ENCODE measurements at regions not wholly inside any gene's neighbourhood (a gene's known extent, or its start where the extent isn't known, plus 50 kb on each side); places are given as distances from the start of the nearest gene placed in this dataset.

GRCh38 chr16:64638766-64639165, 483.1 kb downstream of the CDH11 start:
- DNase-seq, result no peak

- DNase-seq, result no peak
Measured at GRCh38 chr16:64629622-64630021, 492.2 kb downstream of the CDH11 start.

GRCh38 chr16:64627781-64628180, 494.1 kb downstream of the CDH11 start:
- peak; percentile 39 for DNase-seq

- DNase-seq, result peak; percentile 56
Measured at GRCh38 chr16:64627288-64627687, 494.6 kb downstream of the CDH11 start.

- peak; percentile 71 for DNase-seq
Measured at GRCh38 chr16:64626776-64627175, 495.1 kb downstream of the CDH11 start.

- no peak for DNase-seq
Measured at GRCh38 chr16:64621616-64622015, 500.2 kb downstream of the CDH11 start.

- DNase-seq, result no peak
Measured at GRCh38 chr16:64617836-64618476, 503.9 kb downstream of the CDH11 start.

GRCh38 chr16:64615630-64616280, 506.1 kb downstream of the CDH11 start:
- DNase-seq, result peak; percentile 97

- DNase-seq, result no peak
Measured at GRCh38 chr16:64596196-64596595, 525.7 kb downstream of the CDH11 start.

GRCh38 chr16:64590513-64590912, 531.4 kb downstream of the CDH11 start:
- no peak for DNase-seq

GRCh38 chr16:64589836-64590235, 532.0 kb downstream of the CDH11 start:
- no peak for DNase-seq

- DNase-seq, result no peak
Measured at GRCh38 chr16:64586781-64587180, 535.1 kb downstream of the CDH11 start.

- DNase-seq, result no peak
Measured at GRCh38 chr16:64585367-64585766, 536.5 kb downstream of the CDH11 start.

GRCh38 chr16:64580558-64580957, 541.3 kb downstream of the CDH11 start:
- no peak for DNase-seq

- no peak for DNase-seq
Measured at GRCh38 chr16:64579712-64580111, 542.2 kb downstream of the CDH11 start.

GRCh38 chr16:64545768-64546167, 576.1 kb downstream of the CDH11 start:
- DNase-seq, result no peak

GRCh38 chr16:64544859-64545258, 577.0 kb downstream of the CDH11 start:
- no peak for DNase-seq

- peak; percentile 76 for DNase-seq
Measured at GRCh38 chr16:64543441-64543840, 578.4 kb downstream of the CDH11 start.

GRCh38 chr16:64543031-64543430, 578.8 kb downstream of the CDH11 start:
- DNase-seq, result no peak

GRCh38 chr16:64542152-64542551, 579.7 kb downstream of the CDH11 start:
- no peak for DNase-seq

- DNase-seq, result no peak
Measured at GRCh38 chr16:64541621-64542020, 580.2 kb downstream of the CDH11 start.

GRCh38 chr16:64540434-64540833, 581.4 kb downstream of the CDH11 start:
- DNase-seq, result no peak

- DNase-seq, result no peak
Measured at GRCh38 chr16:64539811-64540371, 582.0 kb downstream of the CDH11 start.

GRCh38 chr16:64534180-64534780, 587.6 kb downstream of the CDH11 start:
- no peak for DNase-seq

Measured in RPMI8226 (cell line).